K562 (cell line): ENCODE measurements at regions not wholly inside any gene's neighbourhood (a gene's known extent, or its start where the extent isn't known, plus 50 kb on each side); places are given as distances from the start of the nearest gene placed in this dataset.

Source experiments
- ATAC-seq: fragments of 200-7000 bp; cut with Tn5 transposase; 3 replicates; pipeline ENCODE4 v1.9.1; 2020; ENCODE audit warnings: moderate library complexity
- BruUV-seq: library from RNA; stranded (reverse); fragments of 400-500 nt; replicated peaks from 2 replicates; lab custom pipeline; 2021; lab: Mats Ljungman, UMichigan
- CTCF ChIA-PET: fragments of 300-600 bp; formaldehyde crosslinking; extraction: SDS; loops from one replicate; lab custom pipeline; 2021; ENCODE audit warnings: low intra/inter-chr PET ratio; lab: Yijun Ruan, JAX
- POLR2A ChIA-PET: fragments of 300-600, 350-650 bp; sonication (Branson Sonifier 250); formaldehyde crosslinking; extraction: SDS; loops from one replicate; lab custom pipeline; 2021; ENCODE audit warnings: antibody characterized with exemption, inconsistent platforms; lab: Yijun Ruan, JAX
- DNase-seq, 4 experiments: peaks; one replicate each; pipeline versions ENCODE4 v3.0.0 to v3.0.0-alpha.2; 2011 to 2018; ENCODE audit warnings: low spot score in 3 of 4, mixed read lengths in 3 of 4; ENCODE audit errors: extremely low read depth in 1 of 4
- FAIRE-seq: peaks from 2 replicates; lab custom pipeline; 2011; peaks lifted over from hg19 to GRCh38; lab: Jason Lieb, UNC
- H2AFZ ChIP-seq: 2 replicates; pipeline ENCODE4 v1.6.0; 2011; ENCODE audit warnings: low read depth, low read length, control low read depth, inconsistent platforms
- H3K27ac ChIP-seq: fragments of 200-600 bp; 3 replicates; pipeline ENCODE4 v1.8.0; 2011; ENCODE audit warnings: low read depth, mild to moderate bottlenecking, control low read depth, inconsistent platforms, low read length, moderate library complexity, mixed read lengths; ENCODE audit errors: extremely low read depth
- H3K27me3 ChIP-seq, 2 experiments: fragments of 300-600 bp in 1 of 2; 2 replicates in 1 of 2; 3 replicates in 1 of 2; pipeline versions ENCODE4 v1.6.0 to v1.8.0; 2011; ENCODE audit warnings: inconsistent platforms in 2 of 2, low read length in 2 of 2, mild to moderate bottlenecking in 1 of 2, mixed read lengths in 1 of 2, moderate library complexity in 1 of 2; ENCODE audit not compliant: control insufficient read depth in 2 of 2, insufficient read depth in 2 of 2
- H3K36me3 ChIP-seq: fragments of 300-600 bp; 3 replicates; pipeline ENCODE4 v1.8.0; 2011; ENCODE audit warnings: mild to moderate bottlenecking, low read length, inconsistent platforms; ENCODE audit not compliant: control insufficient read depth, insufficient read depth
- H3K4me1 ChIP-seq, 2 experiments: fragments of 200-600 bp in 1 of 2; replicated peaks in 1 of 2; 2 replicates in 1 of 2; 3 replicates in 1 of 2; pipeline versions ENCODE4 v1.5.1 to v1.8.0; 2011; ENCODE audit warnings: inconsistent platforms in 2 of 2, low read length in 2 of 2, mild to moderate bottlenecking in 1 of 2, mixed read lengths in 1 of 2, moderate library complexity in 1 of 2; ENCODE audit not compliant: control insufficient read depth in 2 of 2, insufficient read depth in 2 of 2
- H3K4me2 ChIP-seq: 2 replicates; pipeline ENCODE4 v1.6.1; 2011; ENCODE audit warnings: low read length, control low read depth, inconsistent platforms, mixed read lengths; ENCODE audit not compliant: insufficient read depth
- H3K4me3 ChIP-seq: fragments of 200-600 bp; sonication (generic), shearing (Covaris generic); 2 replicates; pipeline ENCODE4 v1.5.1; 2016; ENCODE audit warnings: control low read depth, inconsistent platforms
- H3K79me2 ChIP-seq: fragments of 200-600 bp; 3 replicates; pipeline ENCODE4 v1.8.0; 2011; ENCODE audit warnings: low read length, inconsistent platforms; ENCODE audit not compliant: control insufficient read depth, insufficient read depth
- H3K9ac ChIP-seq, 2 experiments: 2 replicates each; pipeline versions ENCODE4 v1.6.0 to v1.6.1; 2011; ENCODE audit warnings: low read depth in 2 of 2, low read length in 2 of 2, control low read depth in 1 of 2, inconsistent platforms in 1 of 2, mild to moderate bottlenecking in 1 of 2, mixed read lengths in 1 of 2; ENCODE audit not compliant: insufficient read depth in 1 of 2
- H3K9me1 ChIP-seq: one replicate; pipeline ENCODE4 v1.6.0; 2011; ENCODE audit warnings: inconsistent platforms, mild to moderate bottlenecking, low read length, moderate library complexity; ENCODE audit not compliant: control insufficient read depth, insufficient read depth
- H3K9me3 ChIP-seq: replicated peaks from 2 replicates; pipeline ENCODE4 v1.5.1; 2011; ENCODE audit warnings: low read depth, low read length, inconsistent platforms; ENCODE audit not compliant: control insufficient read depth, insufficient read depth
- H4K20me1 ChIP-seq: replicated peaks from 2 replicates; pipeline ENCODE4 v1.6.1; 2011; ENCODE audit warnings: low read length, inconsistent platforms, mixed read lengths; ENCODE audit not compliant: control insufficient read depth, insufficient read depth
- CBX2 ChIP-seq: fragments of 200-600 bp; sonication (generic); IDR thresholded peaks from one replicate; pipeline ENCODE4 v1.6.1; 2012; ENCODE audit warnings: mild to moderate bottlenecking, low read length, inconsistent platforms; ENCODE audit not compliant: insufficient read depth, poor library complexity, severe bottlenecking
- HMG20B ChIP-seq: fragments of 250-450 bp; sonication (Bioruptor Pico); IDR thresholded peaks from 2 replicates; pipeline ENCODE4 v1.5.0; 2021; ENCODE audit warnings: mild to moderate bottlenecking
- PPARD ChIP-seq: fragments of 250-450 bp; sonication (Bioruptor Pico); IDR thresholded peaks from 2 replicates; pipeline ENCODE4 v1.8.0; 2022; ENCODE audit warnings: inconsistent platforms, mild to moderate bottlenecking, moderate library complexity
- THRB ChIP-seq: fragments of 450-650 bp; formaldehyde crosslinking; conservative IDR thresholded peaks from 2 replicates; pipeline ENCODE4 v1.4.0; 2022; ENCODE audit warnings: mild to moderate bottlenecking, missing genetic modification characterization
- ZBTB43 ChIP-seq: sonication (generic); formaldehyde crosslinking; IDR thresholded peaks from 2 replicates; pipeline ENCODE4 v1.8.0; 2023; ENCODE audit warnings: mild to moderate bottlenecking, missing genetic modification reagents
- ZEB2 ChIP-seq: fragments of 450-650 bp; IDR thresholded peaks from 2 replicates; pipeline ENCODE4 v1.6.1; 2016
- ZFX ChIP-seq: sonication (generic); formaldehyde crosslinking; IDR thresholded peaks from 2 replicates; pipeline ENCODE4 v1.8.0; 2022; ENCODE audit warnings: mild to moderate bottlenecking, missing genetic modification reagents, moderate library complexity
- ZNF121 ChIP-seq: sonication (generic); formaldehyde crosslinking; conservative IDR thresholded peaks from 2 replicates; pipeline ENCODE4 v1.8.0; 2022; ENCODE audit warnings: missing genetic modification reagents
- WGBS: fragments of 100-300 bp; shearing (Covaris generic); methylation state at CpG from one replicate; pipeline ENCODE4 v1.1.6; 2016; ENCODE audit warnings: low coverage, mixed read lengths; ENCODE audit not compliant: insufficient coverage; ENCODE audit errors: missing lambda C conversion rate; 5-methylcytosine and 5-hydroxymethylcytosine counted together
- in situ Hi-C: fragments of 300-500 bp; cut with MboI; formaldehyde crosslinking; loops from 4 replicates; pipeline ENCODE4 v1.15.0; 2018; ENCODE audit warnings: inconsistent platforms, mixed read lengths
- intact Hi-C: fragments of 100-400 bp; cut with micrococcal nuclease; formaldehyde crosslinking; loops from 2 replicates; pipeline ENCODE4 v1.14.2; 2022

- POLR2A ChIA-PET: no interaction called here
- CTCF ChIA-PET: no interaction called here
- no TSS peak for BruUV-seq
These were observed 250.3 kb upstream of the SOX2 start for GRCh38 chr3:181461381-181461780.

GRCh38 chr3:181459516-181459915 lies 252.2 kb upstream of the SOX2 start:
- no peaks in the 10 kb centered on the region for H3K79me2 ChIP-seq
- H3K36me3 ChIP-seq: no peaks in the 10 kb centered on the region
- TF ChIP-seq PPARD (CRISPR knock-in tag) (no peak), ZNF121 (no peak), THRB (CRISPR knock-in tag) (no peak), ZBTB43 (CRISPR knock-in tag) (no peak), CBX2 (no peak), HMG20B (no peak)
- TF ChIP-seq, all 486 proteins: peak for 0
- Histone ChIP-seq H3K27ac (no peak overlapping the region), H3K4me1 (no peaks in the 10 kb centered on the region), H3K4me2 (no peak overlapping the region), H3K27me3 (no peaks in the 10 kb centered on the region), H2AFZ (no peak overlapping the region), H3K9me1 (no peaks in the 10 kb centered on the region), H3K4me3 (no peak overlapping the region), H3K9me3 (no peaks in the 10 kb centered on the region; the same call in 1 of the 2 replicates), H4K20me1 (no peaks in the 10 kb centered on the region), H3K9ac (no peak overlapping the region)
- FAIRE-seq (no peak), DNase-seq (no peak), ATAC-seq (no peak)
- no TSS peak for BruUV-seq
- POLR2A ChIA-PET: no interaction called here
- CTCF ChIA-PET: no interaction called here
- intact Hi-C loops (no loop called here), in situ Hi-C loops (no loop called here)
- 0% methylated on average over 2 of the region's 2 CpGs for WGBS

More at GRCh38 chr3:181461381-181461780, 250.3 kb upstream of the SOX2 start:
- no peaks in the 10 kb centered on the region; the same call in 1 of the 2 replicates for H3K9me3 ChIP-seq
- 2% methylated on average over 5 of the region's 5 CpGs for whole genome bisulfite sequencing
- in situ Hi-C loops: no loop called here
- H3K9me1 ChIP-seq: no peaks in the 10 kb centered on the region
- DNase-seq: no peak
- H3K4me2 ChIP-seq: no peak overlapping the region
- no peak overlapping the region for H3K9ac ChIP-seq
- no peaks in the 10 kb centered on the region for H3K79me2 ChIP-seq
- FAIRE-seq: no peak
- no peak for ATAC-seq
- H4K20me1 ChIP-seq: no peaks in the 10 kb centered on the region
- no peaks in the 10 kb centered on the region for H3K4me1 ChIP-seq
- intact Hi-C loops: no loop called here
- TF ChIP-seq ZFX (CRISPR knock-in tag): no peak
- no peak for TF ChIP-seq ZEB2
- H3K36me3 ChIP-seq: no peaks in the 10 kb centered on the region
- no peak overlapping the region for H3K4me3 ChIP-seq
- H3K27ac ChIP-seq: no peak overlapping the region
- H3K27me3 ChIP-seq: no peaks in the 10 kb centered on the region
- H2AFZ ChIP-seq: no peak overlapping the region
